Trophoblast cell (in vitro differentiated cells and primary cell): ENCODE measurements at regions not wholly inside any gene's neighbourhood (a gene's known extent, or its start where the extent isn't known, plus 50 kb on each side); places are given as distances from the start of the nearest gene placed in this dataset.

Experiments
- DNase-seq, 2 donors: peaks; one replicate each; pipeline ENCODE4 v3.0.0-alpha.2; 2016
- H2AFZ ChIP-seq: 2 replicates; pipeline ENCODE4 v1.6.1; 2013; ENCODE audit warnings: low read length, moderate library complexity, mild to moderate bottlenecking; ENCODE audit not compliant: insufficient read depth, poor library complexity
- H2AK5ac ChIP-seq: 2 replicates; pipeline ENCODE4 v1.6.1; 2013; ENCODE audit warnings: mild to moderate bottlenecking, low read length
- H2BK120ac ChIP-seq: 2 replicates; pipeline ENCODE4 v1.6.1; 2013; ENCODE audit warnings: low read length, mild to moderate bottlenecking, moderate library complexity; ENCODE audit not compliant: insufficient read depth, poor library complexity
- H2BK12ac ChIP-seq: 2 replicates; pipeline ENCODE4 v1.6.1; 2013; ENCODE audit warnings: mild to moderate bottlenecking, low read length, moderate library complexity
- H2BK5ac ChIP-seq: 2 replicates; pipeline ENCODE4 v1.6.1; 2013; ENCODE audit warnings: low read length, low read depth, moderate library complexity, mild to moderate bottlenecking; ENCODE audit not compliant: poor library complexity
- H3K14ac ChIP-seq: 2 replicates; pipeline ENCODE4 v1.6.1; 2013; ENCODE audit warnings: mild to moderate bottlenecking, low read length
- H3K18ac ChIP-seq: 2 replicates; pipeline ENCODE4 v1.6.1; 2013; ENCODE audit warnings: mild to moderate bottlenecking, low read length
- H3K23ac ChIP-seq: 2 replicates; pipeline ENCODE4 v1.6.1; 2013; ENCODE audit warnings: low read length
- H3K27ac ChIP-seq: 2 replicates; pipeline ENCODE4 v1.5.1; 2013; ENCODE audit warnings: low read depth, mild to moderate bottlenecking, inconsistent platforms, low read length, moderate library complexity
- H3K27me3 ChIP-seq: 2 replicates; pipeline ENCODE4 v1.6.1; 2013; ENCODE audit warnings: inconsistent platforms, mild to moderate bottlenecking, low read length, moderate library complexity; ENCODE audit not compliant: insufficient read depth
- H3K36me3 ChIP-seq, 2 experiments: 1 replicate in 1 of 2; 2 replicates in 1 of 2; pipeline ENCODE4 v1.6.1; 2013; ENCODE audit warnings: low read length in 2 of 2, mild to moderate bottlenecking in 2 of 2, moderate library complexity in 1 of 2; ENCODE audit not compliant: insufficient read depth in 2 of 2, control insufficient read depth in 1 of 2
- H3K4ac ChIP-seq: 2 replicates; pipeline ENCODE4 v1.6.1; 2013; ENCODE audit warnings: low read depth, mild to moderate bottlenecking, low read length, moderate library complexity
- H3K4me1 ChIP-seq, 2 experiments: 1 replicate in 1 of 2; 2 replicates in 1 of 2; pipeline ENCODE4 v1.6.1; 2013; ENCODE audit warnings: low read length in 2 of 2, mild to moderate bottlenecking in 2 of 2, moderate library complexity in 1 of 2; ENCODE audit not compliant: insufficient read depth in 2 of 2, control insufficient read depth in 1 of 2
- H3K4me2 ChIP-seq: 2 replicates; pipeline ENCODE4 v1.6.1; 2013; ENCODE audit warnings: inconsistent platforms, mild to moderate bottlenecking, low read length, moderate library complexity
- H3K4me3 ChIP-seq: 2 replicates; pipeline ENCODE4 v1.5.1; 2013; ENCODE audit warnings: mild to moderate bottlenecking, low read depth, low read length, inconsistent platforms
- H3K79me1 ChIP-seq: one replicate; pipeline ENCODE4 v1.6.1; 2013; ENCODE audit warnings: low read length
- H3K79me2 ChIP-seq: 2 replicates; pipeline ENCODE4 v1.6.1; 2013; ENCODE audit warnings: low read length, mild to moderate bottlenecking; ENCODE audit not compliant: control insufficient read depth, insufficient read depth, poor library complexity
- H3K9ac ChIP-seq: 2 replicates; pipeline ENCODE4 v1.6.1; 2013; ENCODE audit warnings: mild to moderate bottlenecking, low read length
- H3K9me3 ChIP-seq: 2 replicates; pipeline ENCODE4 v1.6.1; 2013; ENCODE audit warnings: low read depth, mild to moderate bottlenecking, control low read depth, inconsistent platforms, low read length; ENCODE audit not compliant: insufficient read depth
- H4K12ac ChIP-seq: 2 replicates; pipeline ENCODE4 v1.6.1; 2013; ENCODE audit warnings: low read depth, mild to moderate bottlenecking, low read length, moderate library complexity
- H4K8ac ChIP-seq: 2 replicates; pipeline ENCODE4 v1.6.1; 2013; ENCODE audit warnings: low read depth, mild to moderate bottlenecking, low read length, moderate library complexity
- H4K91ac ChIP-seq: one replicate; pipeline ENCODE4 v1.6.1; 2013; ENCODE audit warnings: low read depth, mild to moderate bottlenecking, low read length, moderate library complexity
- WGBS: extraction: QIAGEN DNeasy Blood & Tissue Kit; methylation state at CpG from one replicate; pipeline ENCODE4 v1.1.7; 2013; ENCODE audit warnings: missing lambda C conversion rate; ENCODE audit not compliant: insufficient read length, insufficient coverage; ENCODE audit errors: extremely low coverage; 5-methylcytosine and 5-hydroxymethylcytosine counted together

- H3K36me3 ChIP-seq, result no peaks in the 10 kb centered on the region
- no peak overlapping the region for H4K91ac ChIP-seq
- no peak overlapping the region for H2AFZ ChIP-seq
- DNase-seq, result no peak
- no peak overlapping the region for H3K14ac ChIP-seq
- H2AK5ac ChIP-seq, result no peak overlapping the region
- no peak overlapping the region for H3K4ac ChIP-seq
- H3K18ac ChIP-seq, result no peak overlapping the region
- H3K4me3 ChIP-seq, result no peak overlapping the region
- no peak overlapping the region for H3K27ac ChIP-seq
- no peak overlapping the region for H2BK5ac ChIP-seq
- no peak overlapping the region for H3K23ac ChIP-seq
- H3K4me2 ChIP-seq, result no peak overlapping the region
- H3K79me1 ChIP-seq, result peaks cover 2% of the 10 kb centered on the region
- H3K79me2 ChIP-seq, result no peaks in the 10 kb centered on the region
- no peaks in the 10 kb centered on the region for H3K27me3 ChIP-seq
- WGBS, result no CpG with 5 or more reads among the region's 1 CpG
- H4K8ac ChIP-seq, result no peak overlapping the region
- H3K4me1 ChIP-seq, result peaks cover 2 to 7% of the 10 kb centered on the region in 2 experiments
- H3K9ac ChIP-seq, result no peak overlapping the region
- no peaks in the 10 kb centered on the region for H3K9me3 ChIP-seq
- H4K12ac ChIP-seq, result no peak overlapping the region
- no peak overlapping the region for H2BK12ac ChIP-seq
- H2BK120ac ChIP-seq, result no peak overlapping the region
Observed at GRCh38 chr20:1818247-1818840, 76.9 kb upstream of the SIRPA start.

- no peak overlapping the region for H3K27ac ChIP-seq
- no peaks in the 10 kb centered on the region for H3K79me2 ChIP-seq
- H3K36me3 ChIP-seq, result no peaks in the 10 kb centered on the region
- no peak overlapping the region for H2BK120ac ChIP-seq
- H2AFZ ChIP-seq, result no peak overlapping the region
- H3K14ac ChIP-seq, result no peak overlapping the region
- no peak overlapping the region for H3K4me3 ChIP-seq
- H2AK5ac ChIP-seq, result no peak overlapping the region
- H3K79me1 ChIP-seq, result peaks cover 2% of the 10 kb centered on the region
- no peak overlapping the region for H3K9ac ChIP-seq
- no peak overlapping the region for H2BK5ac ChIP-seq
- H4K8ac ChIP-seq, result no peak overlapping the region
- H4K91ac ChIP-seq, result no peak overlapping the region
- WGBS, result no CpG with 5 or more reads among the region's 6 CpGs
- H2BK12ac ChIP-seq, result no peak overlapping the region
- H3K9me3 ChIP-seq, result no peaks in the 10 kb centered on the region
- H3K4me1 ChIP-seq, result peaks cover 0 to 5% of the 10 kb centered on the region in 2 experiments
- H3K18ac ChIP-seq, result no peak overlapping the region
- no peak overlapping the region for H3K4ac ChIP-seq
- no peak for DNase-seq
- H4K12ac ChIP-seq, result no peak overlapping the region
- no peak overlapping the region for H3K23ac ChIP-seq
- no peak overlapping the region for H3K4me2 ChIP-seq
- no peaks in the 10 kb centered on the region for H3K27me3 ChIP-seq
Observed at GRCh38 chr20:1817577-1818211, 77.5 kb upstream of the SIRPA start.

- no peak overlapping the region for H3K4me3 ChIP-seq
- peaks cover 0 to 3% of the 10 kb centered on the region in 2 experiments for H3K4me1 ChIP-seq
- no peak overlapping the region for H4K12ac ChIP-seq
Observed at GRCh38 chr20:1816384-1817381, 78.5 kb upstream of the SIRPA start.

GRCh38 chr20:1815502-1816085, 79.6 kb upstream of the SIRPA start:
- no peak overlapping the region for H3K18ac ChIP-seq
- no peak overlapping the region for H2AK5ac ChIP-seq
- no peaks in the 10 kb centered on the region for H3K79me2 ChIP-seq
- H4K8ac ChIP-seq, result no peak overlapping the region
- no peak overlapping the region for H3K9ac ChIP-seq
- H3K27ac ChIP-seq, result no peak overlapping the region
- no peak overlapping the region for H3K4me3 ChIP-seq
- no peak overlapping the region for H2AFZ ChIP-seq
- H3K23ac ChIP-seq, result no peak overlapping the region
- DNase-seq, result no peak
- peaks cover 5 to 11% of the 10 kb centered on the region in 2 experiments for H3K4me1 ChIP-seq
- H3K27me3 ChIP-seq, result no peaks in the 10 kb centered on the region
- no peak overlapping the region for H2BK5ac ChIP-seq
- H3K14ac ChIP-seq, result no peak overlapping the region
- no peak overlapping the region for H4K91ac ChIP-seq
- no peak overlapping the region for H2BK120ac ChIP-seq
- H3K9me3 ChIP-seq, result no peaks in the 10 kb centered on the region
- H3K36me3 ChIP-seq, result no peaks in the 10 kb centered on the region
- no CpG with 5 or more reads among the region's 3 CpGs for WGBS
- no peak overlapping the region for H4K12ac ChIP-seq
- H3K4me2 ChIP-seq, result no peak overlapping the region
- peaks cover 6% of the 10 kb centered on the region for H3K79me1 ChIP-seq
- H2BK12ac ChIP-seq, result no peak overlapping the region
- no peak overlapping the region for H3K4ac ChIP-seq

More at GRCh38 chr20:1816384-1817381, 78.5 kb upstream of the SIRPA start:
- Histone ChIP-seq H2BK12ac (peak overlapping the region; percentile 56), H3K18ac (no peak overlapping the region), H2BK120ac (no peak overlapping the region), H3K9ac (no peak overlapping the region), H4K91ac (no peak overlapping the region), H3K79me2 (no peaks in the 10 kb centered on the region), H3K23ac (no peak overlapping the region), H3K4ac (no peak overlapping the region), H2BK5ac (no peak overlapping the region), H4K8ac (no peak overlapping the region), H3K4me2 (no peak overlapping the region), H2AK5ac (no peak overlapping the region), H3K14ac (peak overlapping the region; percentile 18), H3K27me3 (no peaks in the 10 kb centered on the region), H3K36me3 (no peaks in the 10 kb centered on the region), H3K27ac (no peak overlapping the region), H2AFZ (no peak overlapping the region), H3K9me3 (no peaks in the 10 kb centered on the region), H3K79me1 (peaks cover 2% of the 10 kb centered on the region)
- WGBS, result no CpG with 5 or more reads among the region's 16 CpGs
- peak in 1 of 2 donors; percentile 78 for DNase-seq
